CD14-positive monocyte (primary cell): ENCODE measurements at regions not wholly inside any gene's neighbourhood (a gene's known extent, or its start where the extent isn't known, plus 50 kb on each side); places are given as distances from the start of the nearest gene placed in this dataset.

ENCODE experiments used
- DNase-seq, 3 donors: peaks; one replicate each; pipeline ENCODE4 v3.0.0-alpha.2; 2011 to 2022
- H2AFZ ChIP-seq: 2 replicates; pipeline ENCODE4 v1.6.0; 2012; ENCODE audit warnings: mild to moderate bottlenecking, low read depth, low read length, inconsistent platforms; ENCODE audit not compliant: insufficient read depth, poor library complexity, severe bottlenecking
- H3K27ac ChIP-seq, 2 donors: 1 replicate in 1 of 2; 2 replicates in 1 of 2; pipeline ENCODE4 v1.5.1; 2012 to 2013; ENCODE audit warnings: low read length in 2 of 2, control low read depth in 1 of 2, inconsistent platforms in 1 of 2, low read depth in 1 of 2, mild to moderate bottlenecking in 1 of 2
- H3K27me3 ChIP-seq, 2 donors: one replicate each; pipeline versions ENCODE4 v1.6.0 to v1.6.1; 2011 to 2013; ENCODE audit warnings: low read length in 2 of 2; ENCODE audit not compliant: control insufficient read depth in 2 of 2, insufficient read depth in 2 of 2
- H3K36me3 ChIP-seq, 2 donors: replicated peaks in 1 of 2; 1 replicate in 1 of 2; 2 replicates in 1 of 2; pipeline versions ENCODE4 v1.5.1 to v1.6.1; 2012 to 2013; ENCODE audit warnings: low read length in 2 of 2, control low read depth in 1 of 2, inconsistent platforms in 1 of 2, mild to moderate bottlenecking in 1 of 2; ENCODE audit not compliant: insufficient read depth in 2 of 2, control insufficient read depth in 1 of 2
- H3K4me1 ChIP-seq, 2 donors: 1 replicate in 1 of 2; 2 replicates in 1 of 2; pipeline versions ENCODE4 v1.5.1 to v1.6.1; 2012 to 2013; ENCODE audit warnings: low read length in 2 of 2, control low read depth in 1 of 2, inconsistent platforms in 1 of 2, mild to moderate bottlenecking in 1 of 2, moderate library complexity in 1 of 2; ENCODE audit not compliant: insufficient read depth in 2 of 2, control insufficient read depth in 1 of 2
- H3K4me2 ChIP-seq: replicated peaks from 2 replicates; pipeline ENCODE3; 2012; ENCODE audit warnings: low read length, moderate library complexity, mild to moderate bottlenecking; ENCODE audit not compliant: poor library complexity, severe bottlenecking; ENCODE audit errors: extremely low read depth
- H3K4me3 ChIP-seq, 3 experiments: fragments of 200-600 bp in 1 of 3; sonication (generic) in 1 of 3; replicated peaks in 1 of 3; 1 replicate in 2 of 3; 2 replicates in 1 of 3; pipeline ENCODE4 v1.5.1; 2011 to 2013; ENCODE audit warnings: low read length in 3 of 3, mild to moderate bottlenecking in 3 of 3, control low read depth in 2 of 3, low read depth in 2 of 3, inconsistent platforms in 1 of 3, moderate library complexity in 1 of 3
- H3K79me2 ChIP-seq: 2 replicates; pipeline ENCODE4 v1.6.0; 2012; ENCODE audit warnings: mild to moderate bottlenecking, control low read depth, inconsistent platforms, low read length, moderate library complexity; ENCODE audit not compliant: insufficient read depth
- H3K9ac ChIP-seq: 2 replicates; pipeline ENCODE4 v1.6.0; 2017; ENCODE audit warnings: low read length, mild to moderate bottlenecking; ENCODE audit not compliant: insufficient read depth, poor library complexity, severe bottlenecking
- H3K9me3 ChIP-seq, 2 donors: replicated peaks in 1 of 2; 1 replicate in 1 of 2; 2 replicates in 1 of 2; pipeline versions ENCODE4 v1.5.1 to v1.6.1; 2012 to 2013; ENCODE audit warnings: low read length in 2 of 2, control low read depth in 1 of 2; ENCODE audit not compliant: control insufficient read depth in 1 of 2, insufficient read depth in 1 of 2
- H4K20me1 ChIP-seq: 2 replicates; pipeline ENCODE4 v1.6.0; 2012; ENCODE audit warnings: mild to moderate bottlenecking, low read length, control low read depth, moderate library complexity; ENCODE audit not compliant: insufficient read depth
- H3K27ac Mint-ChIP-seq, 7 donors: one replicate each; pipeline ENCODE4 v1.8.0; 2020; ENCODE audit warnings: mild to moderate bottlenecking in 7 of 7, mixed read lengths in 7 of 7, moderate library complexity in 6 of 7, inconsistent platforms in 2 of 7
- H3K27me3 Mint-ChIP-seq, 3 donors: one replicate each; pipeline ENCODE4 v1.8.0; 2021 to 2022; ENCODE audit warnings: low read depth in 3 of 3, mild to moderate bottlenecking in 3 of 3, mixed read lengths in 3 of 3, moderate library complexity in 3 of 3, inconsistent platforms in 1 of 3
- H3K36me3 Mint-ChIP-seq, 2 donors: one replicate each; pipeline ENCODE4 v1.8.0; 2020; ENCODE audit warnings: mixed read lengths in 2 of 2, inconsistent platforms in 1 of 2, mild to moderate bottlenecking in 1 of 2
- H3K4me1 Mint-ChIP-seq: one replicate; pipeline ENCODE4 v1.8.0; 2020; ENCODE audit warnings: mild to moderate bottlenecking, mixed read lengths
- H3K4me3 Mint-ChIP-seq, 2 donors: one replicate each; pipeline ENCODE4 v1.8.0; 2020; ENCODE audit warnings: mild to moderate bottlenecking in 2 of 2, mixed read lengths in 2 of 2, moderate library complexity in 1 of 2
- H3K9me3 Mint-ChIP-seq, 7 donors: one replicate each; pipeline ENCODE4 v1.8.0; 2020 to 2022; ENCODE audit warnings: mixed read lengths in 7 of 7, mild to moderate bottlenecking in 6 of 7, moderate library complexity in 6 of 7, inconsistent platforms in 2 of 7
- CTCF ChIP-seq: fragments of 200-600 bp; IDR thresholded peaks from one replicate; pipeline ENCODE4 v1.8.0; 2022; ENCODE audit warnings: antibody characterized with exemption, mild to moderate bottlenecking
- WGBS: methylation state at CpG from one replicate; pipeline ENCODE4 v1.1.5; 2013; ENCODE audit warnings: missing lambda C conversion rate; ENCODE audit not compliant: insufficient coverage; 5-methylcytosine and 5-hydroxymethylcytosine counted together
- intact Hi-C, 2 donors: fragments of 100-400 bp; cut with micrococcal nuclease; formaldehyde crosslinking; loops; one replicate each; pipeline versions ENCODE4 v1.15.0 to v1.15.1; 2023

- intact Hi-C loops: no loop called here
- H3K4me1 ChIP-seq: no peaks in the 10 kb centered on the region
- no peaks in the 10 kb centered on the region for H3K27me3 ChIP-seq
- no peaks in the 10 kb centered on the region for H3K79me2 ChIP-seq
- Mint-ChIP-seq H3K4me1 (peaks cover 13% of the 10 kb centered on the region), H3K36me3 (peaks cover 0 to 3% of the 10 kb centered on the region in 2 donors), H3K4me3 (no peak overlapping the region), H3K9me3 (no peaks in the 10 kb centered on the region), H3K27ac (peak overlapping the region in 1 of 7 donors; percentile 5), H3K27me3 (peaks cover 0 to 9% (median 1%) of the 10 kb centered on the region in 3 donors)
- TF ChIP-seq CTCF: no peak
- no peak overlapping the region for H3K27ac ChIP-seq
- no peak overlapping the region for H3K4me3 ChIP-seq
- no peak for DNase-seq
- H3K9me3 ChIP-seq: no peaks in the 10 kb centered on the region
- no peaks in the 10 kb centered on the region for H3K36me3 ChIP-seq
- no peaks in the 10 kb centered on the region for H4K20me1 ChIP-seq
- H3K9ac ChIP-seq: no peak overlapping the region
- peak overlapping the region; percentile 24 for H2AFZ ChIP-seq
- no peak overlapping the region for H3K4me2 ChIP-seq
- WGBS: 86% methylated on average over 1 of the region's 5 CpGs
These were observed 134.9 kb upstream of the MAX start for GRCh38 chr14:65237023-65237814.

DNA sequence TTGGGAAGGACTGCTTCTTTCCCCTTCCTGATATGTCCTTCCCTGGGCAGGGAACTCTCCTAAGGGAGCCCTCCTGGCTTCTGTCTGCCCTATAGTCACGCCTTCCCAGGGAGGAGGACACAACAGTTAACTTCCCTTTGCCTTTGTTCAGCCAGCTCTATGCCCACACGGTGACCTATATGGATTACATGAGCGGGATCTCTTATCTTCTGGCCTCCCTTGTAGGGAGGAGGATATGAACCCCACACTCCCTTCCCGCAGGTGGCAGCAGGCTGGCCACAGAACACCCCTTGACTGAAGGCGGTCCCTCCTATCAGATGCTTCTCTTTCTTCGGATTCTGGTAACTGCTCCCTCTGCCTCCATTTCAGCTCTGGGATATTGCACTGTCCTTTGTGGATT lies 135.6 kb upstream of the MAX start:
- no peaks in the 10 kb centered on the region for H3K79me2 ChIP-seq
- H3K36me3 Mint-ChIP-seq: peaks cover 0 to 3% of the 10 kb centered on the region in 2 donors
- no peak for DNase-seq
- H3K4me1 Mint-ChIP-seq: peaks cover 13% of the 10 kb centered on the region
- peak overlapping the region in 1 of 7 donors; percentile 14 for H3K27ac Mint-ChIP-seq
- peaks cover 0 to 9% (median 1%) of the 10 kb centered on the region in 3 donors for H3K27me3 Mint-ChIP-seq
- H3K4me3 Mint-ChIP-seq: no peak overlapping the region
- intact Hi-C loops: no loop called here
- H2AFZ ChIP-seq: no peak overlapping the region
- H3K4me3 ChIP-seq: no peak overlapping the region
- H3K9ac ChIP-seq: no peak overlapping the region
- no peak overlapping the region for H3K27ac ChIP-seq
- no peaks in the 10 kb centered on the region for H3K27me3 ChIP-seq
- H3K4me2 ChIP-seq: no peak overlapping the region
- no peaks in the 10 kb centered on the region for H3K4me1 ChIP-seq
- no peaks in the 10 kb centered on the region for H3K9me3 ChIP-seq
- WGBS: 100% methylated on average over 1 of the region's 6 CpGs
- no peaks in the 10 kb centered on the region for H3K36me3 ChIP-seq
- H4K20me1 ChIP-seq: no peaks in the 10 kb centered on the region
- no peak for TF ChIP-seq CTCF
- no peaks in the 10 kb centered on the region for H3K9me3 Mint-ChIP-seq
